GM18526 (cell line): ENCODE measurements at regions not wholly inside any gene's neighbourhood (a gene's known extent, or its start where the extent isn't known, plus 50 kb on each side); places are given as distances from the start of the nearest gene placed in this dataset.

Source experiments
- POLR2A ChIP-seq: IDR thresholded peaks from 3 replicates; pipeline ENCODE4 v1.6.1; 2011; ENCODE audit not compliant: insufficient read length; ENCODE audit errors: extremely low read depth

- TF ChIP-seq POLR2A = peak; percentile 27
These were observed 127.9 kb downstream of the EVA1A start for GRCh38 chr2:75432761-75433361.

GRCh38 chr2:75431763-75432162 is 129.0 kb downstream of the EVA1A start:
- no peak for TF ChIP-seq POLR2A

GRCh38 chr2:75431276-75431675 is 129.5 kb downstream of the EVA1A start:
- no peak for TF ChIP-seq POLR2A

- no peak for TF ChIP-seq POLR2A
These were observed 131.9 kb downstream of the EVA1A start for GRCh38 chr2:75428646-75429443.

- no peak for TF ChIP-seq POLR2A
These were observed 132.7 kb downstream of the EVA1A start for GRCh38 chr2:75428060-75428459.

GRCh38 chr2:75424936-75425619 is 135.7 kb downstream of the EVA1A start:
- no peak for TF ChIP-seq POLR2A

- TF ChIP-seq POLR2A = no peak
These were observed 138.8 kb downstream of the EVA1A start for GRCh38 chr2:75421986-75422385.

- TF ChIP-seq POLR2A = no peak
These were observed 144.1 kb downstream of the EVA1A start for GRCh38 chr2:75416420-75417342.

- TF ChIP-seq POLR2A = no peak
These were observed 145.0 kb downstream of the EVA1A start for GRCh38 chr2:75415731-75416130.

GRCh38 chr2:75415111-75415626 is 145.6 kb downstream of the EVA1A start:
- no peak for TF ChIP-seq POLR2A

- no peak for TF ChIP-seq POLR2A
These were observed 149.2 kb downstream of the EVA1A start for GRCh38 chr2:75411574-75411973.

- TF ChIP-seq POLR2A = no peak
These were observed 150.0 kb downstream of the EVA1A start for GRCh38 chr2:75410702-75411101.

GRCh38 chr2:75408771-75409170 is 152.0 kb downstream of the EVA1A start:
- TF ChIP-seq POLR2A = no peak

- TF ChIP-seq POLR2A = no peak
These were observed 153.7 kb downstream of the EVA1A start for GRCh38 chr2:75407038-75407530.

- no peak for TF ChIP-seq POLR2A
These were observed 154.6 kb downstream of the EVA1A start for GRCh38 chr2:75406131-75406581.

GRCh38 chr2:75405000-75405399 is 155.7 kb downstream of the EVA1A start:
- no peak for TF ChIP-seq POLR2A
